ENCODE measurements at regions not wholly inside any gene's neighbourhood (a gene's known extent, or its start where the extent isn't known, plus 50 kb on each side); places are given as distances from the start of the nearest gene placed in this dataset.

DNA sequence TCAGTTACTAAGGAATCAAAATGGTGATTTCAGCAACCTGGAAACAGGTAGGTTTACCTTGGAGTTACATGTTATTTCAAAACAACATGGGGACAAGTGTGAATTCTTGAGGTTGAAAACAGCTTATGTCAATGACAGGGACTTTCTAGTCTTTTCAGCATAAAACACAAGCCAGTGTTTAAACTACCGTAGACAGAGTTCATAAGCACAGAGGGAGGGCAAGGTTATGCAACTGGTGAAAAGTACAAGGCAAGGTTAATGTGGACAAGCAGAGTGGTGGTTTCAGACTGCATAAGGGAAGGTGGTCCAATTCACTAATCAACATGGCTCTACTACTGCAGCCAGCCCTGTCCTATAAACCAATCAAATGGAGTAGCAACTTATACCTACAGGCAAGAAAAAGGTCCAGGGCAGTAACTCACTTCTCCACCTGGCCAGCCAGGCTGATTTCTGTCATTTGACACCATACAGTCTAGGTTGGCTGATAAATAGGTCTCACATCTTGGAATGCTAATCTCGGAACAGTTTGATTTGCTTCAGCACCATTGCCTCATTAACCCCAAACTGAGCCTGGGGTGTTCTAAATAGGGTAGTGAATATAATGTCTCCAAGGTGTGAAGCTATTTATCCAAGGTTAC lies 250.3 kb upstream of the PROX1 start:
- no peaks in the 10 kb centered on the region for H3K9me3 ChIP-seq (ENCODE audit: low read depth)
- H3K27me3 ChIP-seq (replicated peaks; ENCODE audit: insufficient read depth), result no peaks in the 10 kb centered on the region
- H3K36me3 ChIP-seq (ENCODE audit: low read depth), result no peaks in the 10 kb centered on the region
- no peaks in the 10 kb centered on the region for H4K20me1 ChIP-seq (ENCODE audit: insufficient read depth)
- no peak overlapping the region for H2AFZ ChIP-seq
- no peak for TF ChIP-seq EZH2 (IDR thresholded peaks at IDR 0.05; ENCODE audit: insufficient read depth, poor library complexity, severe bottlenecking)
- no peak for TF ChIP-seq EZH2phosphoT487 (IDR thresholded peaks at IDR 0.05; ENCODE audit: insufficient read depth, low read depth)
- H3K9me2 ChIP-seq (ENCODE audit: insufficient read depth), result no peaks in the 10 kb centered on the region
- H3K27ac ChIP-seq, result no peak overlapping the region
- no peaks in the 10 kb centered on the region for H3K4me1 ChIP-seq (ENCODE audit: insufficient read depth)
- whole genome bisulfite sequencing, 2 experiments (ENCODE audit: low coverage in 1 of 2, low lambda C conversion rate in 2 of 2, missing lambda C conversion rate in 2 of 2), result 7 to 17% methylated on average over 2 of the region's 2 CpGs
- H3K79me2 ChIP-seq (ENCODE audit: insufficient read depth), result no peaks in the 10 kb centered on the region
- H3K4me3 ChIP-seq, result no peak overlapping the region
- H3K9ac ChIP-seq, result no peak overlapping the region
- no peak overlapping the region for H3K4me2 ChIP-seq (ENCODE audit: unreplicated experiment)
- DNase-seq, result no peak
- no peaks in the 10 kb centered on the region for H3F3A ChIP-seq (ENCODE audit: insufficient read depth)
- in situ Hi-C loops (cut with MboI), result no loop called here

DNA sequence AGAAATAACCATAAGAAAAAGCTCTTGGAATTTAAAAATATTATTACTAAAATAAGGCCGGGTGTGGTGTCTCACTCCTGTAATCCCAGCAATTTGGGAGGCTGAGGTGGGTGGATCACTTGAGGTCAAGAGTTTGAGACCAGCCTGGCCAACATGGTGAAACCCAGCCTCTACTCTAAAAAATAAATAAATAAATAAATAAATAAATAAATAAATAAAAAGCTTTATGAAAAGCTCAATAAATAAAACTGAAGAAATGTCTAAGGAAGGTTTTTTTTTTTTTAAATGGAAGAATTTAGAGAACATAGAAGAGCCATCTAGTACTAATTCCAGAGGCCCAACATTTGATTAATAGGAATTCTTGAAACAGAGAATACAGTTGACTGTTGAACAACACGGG lies 249.1 kb upstream of the PROX1 start:
- H3K27ac ChIP-seq, result no peak overlapping the region
- H2AFZ ChIP-seq, result no peak overlapping the region
- no peaks in the 10 kb centered on the region for H3K9me3 ChIP-seq (ENCODE audit: low read depth)
- in situ Hi-C loops (cut with MboI), result no loop called here
- DNase-seq, result no peak
- H3K4me2 ChIP-seq (ENCODE audit: unreplicated experiment), result no peak overlapping the region
- WGBS, 2 experiments (ENCODE audit: low coverage in 1 of 2, low lambda C conversion rate in 2 of 2, missing lambda C conversion rate in 2 of 2), result 10 to 12% methylated on average over 2 of the region's 2 CpGs
- no peaks in the 10 kb centered on the region for H3K36me3 ChIP-seq (ENCODE audit: low read depth)
- no peak for TF ChIP-seq EZH2phosphoT487 (IDR thresholded peaks at IDR 0.05; ENCODE audit: insufficient read depth, low read depth)
- TF ChIP-seq EZH2 (IDR thresholded peaks at IDR 0.05; ENCODE audit: insufficient read depth, poor library complexity, severe bottlenecking), result no peak
- H3K9ac ChIP-seq, result no peak overlapping the region
- H4K20me1 ChIP-seq (ENCODE audit: insufficient read depth), result no peaks in the 10 kb centered on the region
- no peaks in the 10 kb centered on the region for H3K27me3 ChIP-seq (replicated peaks; ENCODE audit: insufficient read depth)
- H3K4me1 ChIP-seq (ENCODE audit: insufficient read depth), result no peaks in the 10 kb centered on the region
- no peaks in the 10 kb centered on the region for H3F3A ChIP-seq (ENCODE audit: insufficient read depth)
- no peaks in the 10 kb centered on the region for H3K9me2 ChIP-seq (ENCODE audit: insufficient read depth)
- H3K4me3 ChIP-seq, result no peak overlapping the region
- H3K79me2 ChIP-seq (ENCODE audit: insufficient read depth), result no peaks in the 10 kb centered on the region

DNA sequence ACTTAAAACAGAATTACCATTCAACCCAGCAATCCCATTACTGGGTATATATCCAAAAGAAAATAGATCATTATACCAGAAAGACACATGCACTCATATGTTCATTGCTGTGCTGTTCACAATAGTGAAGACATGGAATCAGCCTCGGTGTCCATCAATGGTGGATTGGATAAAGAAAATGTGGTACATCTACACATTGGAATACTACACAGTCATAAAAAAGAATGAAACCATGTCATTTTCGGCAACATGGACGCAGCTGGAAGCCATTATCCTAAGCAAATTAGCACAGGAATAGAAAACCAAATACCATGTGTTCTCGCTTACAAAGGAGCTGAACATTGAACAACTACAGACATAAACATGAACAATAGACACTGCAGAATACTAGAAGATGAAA lies 244.8 kb upstream of the PROX1 start:
- no peaks in the 10 kb centered on the region for H4K20me1 ChIP-seq (ENCODE audit: insufficient read depth)
- H2AFZ ChIP-seq, result no peak overlapping the region
- no peak overlapping the region for H3K4me2 ChIP-seq (ENCODE audit: unreplicated experiment)
- no peaks in the 10 kb centered on the region for H3K9me3 ChIP-seq (ENCODE audit: low read depth)
- no peaks in the 10 kb centered on the region for H3K27me3 ChIP-seq (replicated peaks; ENCODE audit: insufficient read depth)
- H3F3A ChIP-seq (ENCODE audit: insufficient read depth), result no peaks in the 10 kb centered on the region
- no peaks in the 10 kb centered on the region for H3K4me1 ChIP-seq (ENCODE audit: insufficient read depth)
- H3K36me3 ChIP-seq (ENCODE audit: low read depth), result no peaks in the 10 kb centered on the region
- no peaks in the 10 kb centered on the region for H3K79me2 ChIP-seq (ENCODE audit: insufficient read depth)
- H3K9ac ChIP-seq, result no peak overlapping the region
- H3K4me3 ChIP-seq, result no peak overlapping the region
- WGBS, 2 experiments (ENCODE audit: low coverage in 1 of 2, low lambda C conversion rate in 2 of 2, missing lambda C conversion rate in 2 of 2), result 24 to 36% methylated on average over 4 of the region's 4 CpGs
- in situ Hi-C loops (cut with MboI), result no loop called here
- H3K27ac ChIP-seq, result no peak overlapping the region
- DNase-seq, result no peak
- H3K9me2 ChIP-seq (ENCODE audit: insufficient read depth), result no peaks in the 10 kb centered on the region
- TF ChIP-seq EZH2 (IDR thresholded peaks at IDR 0.05; ENCODE audit: insufficient read depth, poor library complexity, severe bottlenecking) (no peak), EZH2phosphoT487 (IDR thresholded peaks at IDR 0.05; ENCODE audit: insufficient read depth, low read depth) (no peak)

DNA sequence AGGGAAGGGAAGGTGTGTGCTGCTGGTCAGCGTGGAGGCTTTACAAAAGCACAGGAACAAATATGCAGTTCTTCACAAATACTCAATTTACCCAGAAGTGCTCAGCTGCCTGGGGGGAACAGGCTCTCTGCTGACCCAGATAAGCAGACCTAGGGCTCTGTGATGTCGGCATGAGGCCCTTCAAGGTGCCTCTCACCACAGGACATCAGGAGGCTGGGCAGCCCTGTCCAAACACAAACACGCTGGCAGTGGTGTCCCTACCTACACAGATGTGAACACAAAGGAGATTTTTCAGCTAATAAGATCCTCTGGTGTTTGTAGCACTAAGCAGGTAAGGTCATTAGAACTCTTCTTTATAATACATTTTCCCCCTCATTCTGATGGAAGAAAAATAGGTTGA lies 243.0 kb upstream of the PROX1 start:
- H3K4me3 ChIP-seq, result no peak overlapping the region
- 12 to 20% methylated on average over 3 of the region's 3 CpGs for whole genome bisulfite sequencing, 2 experiments (ENCODE audit: low coverage in 1 of 2, low lambda C conversion rate in 2 of 2, missing lambda C conversion rate in 2 of 2)
- H2AFZ ChIP-seq, result no peak overlapping the region
- no peaks in the 10 kb centered on the region for H3K27me3 ChIP-seq (replicated peaks; ENCODE audit: insufficient read depth)
- H3K4me1 ChIP-seq (ENCODE audit: insufficient read depth), result no peaks in the 10 kb centered on the region
- DNase-seq, result no peak
- no peaks in the 10 kb centered on the region for H4K20me1 ChIP-seq (ENCODE audit: insufficient read depth)
- in situ Hi-C loops (cut with MboI), result no loop called here
- no peak overlapping the region for H3K27ac ChIP-seq
- H3K4me2 ChIP-seq (ENCODE audit: unreplicated experiment), result no peak overlapping the region
- no peak overlapping the region for H3K9ac ChIP-seq
- no peaks in the 10 kb centered on the region for H3K9me2 ChIP-seq (ENCODE audit: insufficient read depth)
- H3K9me3 ChIP-seq (ENCODE audit: low read depth), result no peaks in the 10 kb centered on the region
- no peaks in the 10 kb centered on the region for H3F3A ChIP-seq (ENCODE audit: insufficient read depth)
- H3K79me2 ChIP-seq (ENCODE audit: insufficient read depth), result no peaks in the 10 kb centered on the region
- no peaks in the 10 kb centered on the region for H3K36me3 ChIP-seq (ENCODE audit: low read depth)
- TF ChIP-seq EZH2 (IDR thresholded peaks at IDR 0.05; ENCODE audit: insufficient read depth, poor library complexity, severe bottlenecking), result no peak
- TF ChIP-seq EZH2phosphoT487 (IDR thresholded peaks at IDR 0.05; ENCODE audit: insufficient read depth, low read depth), result no peak

DNA sequence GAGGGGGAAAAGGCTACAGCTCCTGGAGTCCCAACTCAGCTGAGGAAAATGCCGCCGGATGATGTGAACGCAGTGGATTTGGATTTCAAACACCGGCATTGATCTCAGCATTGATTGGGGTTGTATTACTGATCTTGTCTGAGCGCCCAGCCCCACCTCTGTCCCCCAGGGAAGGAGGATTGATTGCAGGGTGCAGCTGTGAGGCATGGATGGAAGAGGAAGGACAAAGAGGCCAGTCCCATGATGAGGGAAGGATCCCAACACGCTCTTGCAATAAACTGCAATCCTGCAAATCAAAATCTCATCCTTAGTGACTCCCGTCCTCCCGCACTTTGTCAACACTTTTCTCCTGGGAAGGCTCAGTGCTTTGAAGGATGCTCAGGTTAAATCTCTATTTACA lies 242.3 kb upstream of the PROX1 start:
- H3K9ac ChIP-seq, result no peak overlapping the region
- no peaks in the 10 kb centered on the region for H3K4me1 ChIP-seq (ENCODE audit: insufficient read depth)
- TF ChIP-seq EZH2 (IDR thresholded peaks at IDR 0.05; ENCODE audit: insufficient read depth, poor library complexity, severe bottlenecking) (no peak), EZH2phosphoT487 (IDR thresholded peaks at IDR 0.05; ENCODE audit: insufficient read depth, low read depth) (no peak)
- H2AFZ ChIP-seq, result no peak overlapping the region
- no peaks in the 10 kb centered on the region for H3K79me2 ChIP-seq (ENCODE audit: insufficient read depth)
- H3K9me2 ChIP-seq (ENCODE audit: insufficient read depth), result no peaks in the 10 kb centered on the region
- 55 to 56% methylated on average over 8 of the region's 8 CpGs for WGBS, 2 experiments (ENCODE audit: low coverage in 1 of 2, low lambda C conversion rate in 2 of 2, missing lambda C conversion rate in 2 of 2)
- no peaks in the 10 kb centered on the region for H3K36me3 ChIP-seq (ENCODE audit: low read depth)
- no peak overlapping the region for H3K4me3 ChIP-seq
- H3K27ac ChIP-seq, result no peak overlapping the region
- no peaks in the 10 kb centered on the region for H3K9me3 ChIP-seq (ENCODE audit: low read depth)
- no peaks in the 10 kb centered on the region for H3F3A ChIP-seq (ENCODE audit: insufficient read depth)
- H3K4me2 ChIP-seq (ENCODE audit: unreplicated experiment), result no peak overlapping the region
- no peaks in the 10 kb centered on the region for H4K20me1 ChIP-seq (ENCODE audit: insufficient read depth)
- DNase-seq, result no peak
- in situ Hi-C loops (cut with MboI), result no loop called here
- H3K27me3 ChIP-seq (replicated peaks; ENCODE audit: insufficient read depth), result no peaks in the 10 kb centered on the region

Measured in GM23248 (cell line).